ENCODE measurements at regions not wholly inside any gene's neighbourhood (a gene's known extent, or its start where the extent isn't known, plus 50 kb on each side); places are given as distances from the start of the nearest gene placed in this dataset.

- H3K4me3 ChIP-seq: no peak overlapping the region
- no peak for DNase-seq
- no peak overlapping the region for H3K27ac ChIP-seq
- H3K4me1 ChIP-seq: peaks cover 75% of the 10 kb centered on the region
- peaks cover 6% of the 10 kb centered on the region for H3K36me3 ChIP-seq
- H3K27me3 ChIP-seq: no peaks in the 10 kb centered on the region
- no peaks in the 10 kb centered on the region for H3K9me3 ChIP-seq (replicated peaks)
Observed at GRCh38 chr17:77385750-77386501, 245.2 kb downstream of the SEC14L1 start.

GRCh38 chr17:77386502-77387192, 245.9 kb downstream of the SEC14L1 start:
- no peaks in the 10 kb centered on the region for H3K9me3 ChIP-seq (replicated peaks)
- H3K36me3 ChIP-seq: peaks cover 6% of the 10 kb centered on the region
- H3K27ac ChIP-seq: no peak overlapping the region
- no peaks in the 10 kb centered on the region for H3K27me3 ChIP-seq
- H3K4me3 ChIP-seq: no peak overlapping the region
- peaks cover 75% of the 10 kb centered on the region for H3K4me1 ChIP-seq
- DNase-seq: no peak

GRCh38 chr17:77387891-77388290, 247.1 kb downstream of the SEC14L1 start:
- DNase-seq: no peak
- Histone ChIP-seq H3K4me1 (peaks cover 75% of the 10 kb centered on the region), H3K27ac (peak overlapping the region; percentile 18)

GRCh38 chr17:77388384-77389306, 247.9 kb downstream of the SEC14L1 start:
- Histone ChIP-seq H3K9me3 (replicated peaks) (no peaks in the 10 kb centered on the region), H3K36me3 (peaks cover 6% of the 10 kb centered on the region), H3K4me1 (peaks cover 76% of the 10 kb centered on the region), H3K27me3 (no peaks in the 10 kb centered on the region), H3K4me3 (no peak overlapping the region), H3K27ac (peak overlapping the region; percentile 46)
- peak; percentile 43 to 49 for DNase-seq

More at GRCh38 chr17:77387891-77388290, 247.1 kb downstream of the SEC14L1 start:
- Histone ChIP-seq H3K36me3 (peaks cover 6% of the 10 kb centered on the region), H3K4me3 (no peak overlapping the region), H3K27me3 (no peaks in the 10 kb centered on the region), H3K9me3 (replicated peaks) (no peaks in the 10 kb centered on the region)

- H3K4me3 ChIP-seq: no peak overlapping the region
- H3K27ac ChIP-seq: no peak overlapping the region
- H3K27me3 ChIP-seq: no peaks in the 10 kb centered on the region
- no peaks in the 10 kb centered on the region for H3K9me3 ChIP-seq (replicated peaks)
- H3K4me1 ChIP-seq: peaks cover 88% of the 10 kb centered on the region
- DNase-seq: no peak
- peaks cover 3% of the 10 kb centered on the region; the same call in 1 of the 2 replicates for H3K36me3 ChIP-seq
Observed at GRCh38 chr17:77390870-77391269, 250.1 kb downstream of the SEC14L1 start.

DNA sequence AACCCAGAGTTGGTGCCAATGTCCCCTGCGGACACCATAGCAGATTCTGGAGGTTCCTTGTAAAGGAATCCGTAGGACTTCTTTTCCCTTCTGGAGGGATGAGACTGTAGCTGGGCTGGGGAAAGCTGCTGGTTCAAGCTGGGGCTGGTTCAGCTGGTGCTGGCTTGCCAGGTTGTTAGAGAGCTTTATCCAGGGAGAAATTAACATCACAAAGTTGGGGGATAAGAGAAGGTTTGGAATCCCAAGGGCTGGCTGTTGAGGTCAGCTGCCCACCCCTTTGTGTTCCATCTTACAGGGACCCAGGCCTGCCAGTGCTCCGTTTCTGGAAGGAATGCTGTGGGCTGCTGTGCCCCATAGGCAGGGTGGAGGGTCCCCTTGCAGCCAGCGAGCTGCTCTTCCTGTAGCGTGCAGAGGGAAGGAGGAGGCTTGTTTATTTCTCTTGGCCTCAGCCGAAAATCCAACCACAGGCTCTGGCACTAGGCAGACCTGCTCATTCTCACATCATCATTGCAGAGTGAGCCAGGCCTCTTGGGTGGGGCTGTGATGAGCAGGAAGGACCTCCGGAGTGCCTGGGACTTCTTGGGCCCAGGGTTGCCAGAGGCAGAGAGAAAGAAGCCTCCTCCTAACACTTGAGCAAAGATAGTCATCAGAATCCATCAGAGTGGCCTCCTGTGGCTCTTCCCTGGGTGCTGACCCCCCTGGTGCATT, 251.1 kb downstream of the SEC14L1 start:
- Histone ChIP-seq H3K4me1 (peaks cover 79% of the 10 kb centered on the region), H3K36me3 (peaks cover 3% of the 10 kb centered on the region; the same call in 1 of the 2 replicates), H3K9me3 (replicated peaks) (no peaks in the 10 kb centered on the region), H3K27ac (no peak overlapping the region; the same call in 1 of the 2 replicates), H3K27me3 (no peaks in the 10 kb centered on the region), H3K4me3 (no peak overlapping the region)
- peak; percentile 75 to 79 for DNase-seq

- no peak for DNase-seq
- no peak overlapping the region for H3K4me3 ChIP-seq
- H3K36me3 ChIP-seq: peaks cover 3% of the 10 kb centered on the region; the same call in 1 of the 2 replicates
- H3K4me1 ChIP-seq: peaks cover 76% of the 10 kb centered on the region
- H3K27me3 ChIP-seq: no peaks in the 10 kb centered on the region
- no peak overlapping the region; the same call in 1 of the 2 replicates for H3K27ac ChIP-seq
- no peaks in the 10 kb centered on the region for H3K9me3 ChIP-seq (replicated peaks)
Observed at GRCh38 chr17:77392376-77393273, 251.9 kb downstream of the SEC14L1 start.

DNA sequence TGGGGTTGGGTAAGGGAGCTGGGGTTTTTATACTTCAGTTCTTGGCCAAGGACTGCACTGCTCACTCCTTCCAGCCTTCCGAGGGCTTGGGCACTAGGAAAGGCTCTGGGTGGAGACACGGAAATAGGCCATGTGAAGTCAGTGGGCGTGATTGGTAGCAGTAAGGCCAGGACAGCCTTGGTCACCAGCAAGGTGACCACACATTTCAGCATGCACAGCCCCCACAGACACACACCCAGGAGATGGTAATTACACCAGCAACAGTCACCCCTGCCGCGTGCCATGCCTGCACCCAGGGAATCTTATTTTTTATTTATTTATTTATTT, 252.5 kb downstream of the SEC14L1 start:
- Histone ChIP-seq H3K4me1 (peaks cover 72% of the 10 kb centered on the region), H3K36me3 (peaks cover 3% of the 10 kb centered on the region; the same call in 1 of the 2 replicates), H3K9me3 (replicated peaks) (no peaks in the 10 kb centered on the region), H3K27ac (no peak overlapping the region; the same call in 1 of the 2 replicates), H3K27me3 (no peaks in the 10 kb centered on the region), H3K4me3 (no peak overlapping the region)
- DNase-seq: no peak

GRCh38 chr17:77393867-77394539, 253.2 kb downstream of the SEC14L1 start:
- Histone ChIP-seq H3K27ac (peak overlapping the region; percentile 66), H3K4me3 (no peak overlapping the region), H3K9me3 (replicated peaks) (no peaks in the 10 kb centered on the region), H3K27me3 (no peaks in the 10 kb centered on the region), H3K36me3 (peaks cover 4% of the 10 kb centered on the region; the same call in 1 of the 2 replicates), H3K4me1 (peaks cover 64% of the 10 kb centered on the region)
- DNase-seq: no peak

DNA sequence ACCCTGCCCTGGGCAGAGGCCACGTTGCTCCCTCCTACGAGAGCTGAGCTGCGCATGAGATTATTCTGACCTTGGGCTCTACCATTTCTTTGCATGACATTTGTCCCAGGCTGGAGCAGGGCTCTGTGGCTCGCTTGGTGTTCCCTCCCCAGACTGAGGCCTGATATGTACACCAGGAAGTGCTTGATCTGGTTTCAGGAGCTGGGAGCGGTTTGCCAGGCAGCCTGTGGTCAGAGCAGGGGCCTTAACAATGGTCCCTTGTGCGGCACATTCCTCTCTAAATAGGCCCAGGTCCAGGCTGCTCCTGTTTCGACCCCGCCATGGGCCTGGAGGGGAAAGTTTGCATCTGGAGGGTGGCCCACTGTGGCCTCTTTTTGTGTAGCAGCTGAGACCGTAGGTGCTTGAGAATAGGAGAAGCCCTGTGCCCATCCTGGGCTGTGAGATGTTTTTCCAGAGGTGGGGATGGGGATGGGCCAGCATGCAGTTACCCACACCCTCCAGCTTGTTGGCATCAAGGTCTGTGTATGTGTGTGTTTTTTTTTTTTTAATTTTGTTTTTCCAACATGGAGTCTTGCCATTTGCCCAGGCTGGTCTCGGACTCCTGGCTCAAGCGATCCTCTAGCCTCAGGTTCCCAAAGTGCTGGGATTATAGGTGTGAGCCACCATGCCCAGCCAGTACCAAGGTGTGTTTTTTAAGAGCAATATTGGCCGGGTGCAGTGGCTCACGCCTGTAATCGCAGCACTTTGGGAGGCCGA, 253.9 kb downstream of the SEC14L1 start:
- Histone ChIP-seq H3K27ac (peak overlapping the region; percentile 66), H3K4me3 (no peak overlapping the region), H3K36me3 (peaks cover 9% of the 10 kb centered on the region), H3K27me3 (no peaks in the 10 kb centered on the region), H3K9me3 (replicated peaks) (no peaks in the 10 kb centered on the region), H3K4me1 (peaks cover 62% of the 10 kb centered on the region)
- DNase-seq: peak; percentile 98 to 99

DNA sequence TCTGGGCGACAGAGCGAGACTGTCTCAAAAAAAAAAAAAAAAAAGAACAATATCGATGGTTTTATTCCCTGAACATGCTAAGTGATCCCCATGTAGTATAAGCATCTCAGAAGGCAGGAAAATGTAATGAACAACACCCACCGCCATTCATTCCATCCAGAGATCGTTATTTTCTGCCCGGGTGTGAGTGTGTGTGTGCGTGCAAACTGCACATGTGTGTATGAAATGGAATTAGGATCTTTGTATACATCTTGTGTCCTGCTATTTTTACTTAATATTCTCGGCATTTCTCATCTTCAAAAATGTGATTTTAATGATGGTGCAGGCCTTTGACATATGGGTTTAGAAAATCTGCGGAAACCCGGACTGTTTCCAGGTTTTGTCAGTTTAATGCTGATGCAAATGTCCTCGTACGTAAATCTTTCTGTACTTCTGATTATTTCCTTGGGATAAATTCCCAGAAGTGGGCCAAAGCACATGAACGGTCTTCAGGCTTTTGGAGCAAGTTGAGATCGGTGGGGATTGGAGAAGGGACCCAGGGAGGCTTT, 254.8 kb downstream of the SEC14L1 start:
- DNase-seq: no peak
- no peaks in the 10 kb centered on the region for H3K9me3 ChIP-seq (replicated peaks)
- H3K27me3 ChIP-seq: no peaks in the 10 kb centered on the region
- no peak overlapping the region for H3K4me3 ChIP-seq
- H3K27ac ChIP-seq: no peak overlapping the region
- peaks cover 8% of the 10 kb centered on the region for H3K36me3 ChIP-seq
- peaks cover 64% of the 10 kb centered on the region for H3K4me1 ChIP-seq

GRCh38 chr17:77396610-77397009, 255.8 kb downstream of the SEC14L1 start:
- no peak for DNase-seq
- H3K4me3 ChIP-seq: no peak overlapping the region
- no peak overlapping the region for H3K27ac ChIP-seq
- no peaks in the 10 kb centered on the region for H3K27me3 ChIP-seq
- H3K9me3 ChIP-seq (replicated peaks): no peaks in the 10 kb centered on the region
- peaks cover 6% of the 10 kb centered on the region for H3K36me3 ChIP-seq
- peaks cover 56% of the 10 kb centered on the region for H3K4me1 ChIP-seq
